ENCODE measurements at regions not wholly inside any gene's neighbourhood (a gene's known extent, or its start where the extent isn't known, plus 50 kb on each side); places are given as distances from the start of the nearest gene placed in this dataset.
"Not testable (repeated sequence)": the region's sequence is repeated elsewhere in the genome, so short reads cannot be mapped to it uniquely, and the experiment has no call there.

GRCh38 chr17:20929334-20929733 is 113.5 kb downstream of the USP22 start:
- no peak for TF ChIP-seq CTCF (IDR thresholded peaks at IDR 0.05; ENCODE audit: borderline replicate concordance, insufficient read depth, low read depth, low read length)

GRCh38 chr17:20930081-20930760 is 112.6 kb downstream of the USP22 start:
- no peak for TF ChIP-seq CTCF (IDR thresholded peaks at IDR 0.05; ENCODE audit: borderline replicate concordance, insufficient read depth, low read depth, low read length)
- no peak overlapping the region for H3K4me3 ChIP-seq (ENCODE audit: low read depth, low read length)

More at GRCh38 chr17:20929334-20929733, 113.5 kb downstream of the USP22 start:
- no peak overlapping the region for H3K4me3 ChIP-seq (ENCODE audit: low read depth, low read length)

GRCh38 chr17:20933040-20933439 is 109.8 kb downstream of the USP22 start:
- not testable (repeated sequence) for H3K4me3 ChIP-seq (ENCODE audit: low read depth, low read length)

GRCh38 chr17:20934288-20934687 is 108.5 kb downstream of the USP22 start:
- TF ChIP-seq CTCF (IDR thresholded peaks at IDR 0.05; ENCODE audit: borderline replicate concordance, insufficient read depth, low read depth, low read length): no peak
- H3K4me3 ChIP-seq (ENCODE audit: low read depth, low read length): no peak overlapping the region

- TF ChIP-seq CTCF (IDR thresholded peaks at IDR 0.05; ENCODE audit: borderline replicate concordance, insufficient read depth, low read depth, low read length): no peak
- H3K4me3 ChIP-seq (ENCODE audit: low read depth, low read length): no peak overlapping the region
Observed at GRCh38 chr17:20935740-20936139, 107.1 kb downstream of the USP22 start.

- H3K4me3 ChIP-seq (ENCODE audit: low read depth, low read length): no peak overlapping the region
- TF ChIP-seq CTCF (IDR thresholded peaks at IDR 0.05; ENCODE audit: borderline replicate concordance, insufficient read depth, low read depth, low read length): no peak
Observed at GRCh38 chr17:20938244-20938643, 104.6 kb downstream of the USP22 start.

GRCh38 chr17:20938988-20939615 is 103.7 kb downstream of the USP22 start:
- no peak for TF ChIP-seq CTCF (IDR thresholded peaks at IDR 0.05; ENCODE audit: borderline replicate concordance, insufficient read depth, low read depth, low read length)
- H3K4me3 ChIP-seq (ENCODE audit: low read depth, low read length): no peak overlapping the region

All from GM12875 (cell line).